ENCODE measurements at regions not wholly inside any gene's neighbourhood (a gene's known extent, or its start where the extent isn't known, plus 50 kb on each side); places are given as distances from the start of the nearest gene placed in this dataset.
"Not testable (repeated sequence)": the region's sequence is repeated elsewhere in the genome, so short reads cannot be mapped to it uniquely, and the experiment has no call there.

DNA sequence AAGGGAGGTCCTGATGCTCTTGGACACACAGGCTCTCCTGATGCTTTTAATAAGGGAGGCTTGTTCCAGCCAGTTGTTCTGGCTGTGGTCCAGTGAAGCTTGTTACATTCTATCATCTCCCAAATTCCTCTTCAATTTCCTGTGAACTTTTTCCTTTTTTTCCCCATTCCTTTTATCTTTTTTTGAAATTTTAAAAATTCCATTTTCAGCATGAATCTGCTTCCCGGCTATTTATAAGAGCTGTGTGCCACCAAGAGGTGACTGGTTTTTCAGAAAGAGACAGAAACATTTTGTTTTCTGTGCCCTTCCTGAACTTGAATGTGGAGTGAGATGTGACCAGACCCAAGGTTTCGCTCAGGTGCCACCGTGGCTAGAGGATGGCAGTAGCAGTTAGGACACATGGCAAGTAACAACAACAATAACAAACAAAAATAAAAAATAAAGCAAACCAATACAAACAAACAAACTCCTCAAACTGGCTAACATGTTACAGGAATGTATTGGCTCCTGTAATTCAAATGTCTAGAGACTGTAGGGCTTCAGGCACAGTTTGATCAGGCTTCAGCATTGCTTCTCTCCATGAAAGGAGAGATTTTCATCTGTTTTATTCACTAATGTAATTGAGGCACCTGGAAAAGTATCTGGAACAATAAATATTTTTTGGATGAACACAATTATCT, 121.1 kb downstream of the BOD1 start:
- no peak for DNase-seq

DNA sequence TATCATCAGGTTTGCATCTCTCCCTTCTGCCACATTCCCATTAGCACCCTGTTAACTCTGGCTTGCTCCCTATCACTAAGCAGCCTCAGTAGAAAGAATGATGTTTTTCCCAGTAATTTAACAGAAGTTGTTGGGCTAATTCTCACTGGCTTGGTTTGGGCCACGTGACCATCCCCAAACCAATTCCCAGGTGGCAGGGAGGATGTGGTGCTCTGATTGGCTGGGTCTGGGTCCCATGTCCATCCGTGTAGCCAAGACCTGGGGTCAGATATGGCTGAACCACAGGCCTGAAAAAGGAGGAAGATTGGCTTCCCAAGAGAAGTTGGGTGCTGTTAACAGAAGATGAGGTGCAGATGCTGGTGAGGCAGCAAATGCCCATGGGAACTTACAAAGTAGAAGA, 122.0 kb downstream of the BOD1 start:
- no peak for DNase-seq

DNA sequence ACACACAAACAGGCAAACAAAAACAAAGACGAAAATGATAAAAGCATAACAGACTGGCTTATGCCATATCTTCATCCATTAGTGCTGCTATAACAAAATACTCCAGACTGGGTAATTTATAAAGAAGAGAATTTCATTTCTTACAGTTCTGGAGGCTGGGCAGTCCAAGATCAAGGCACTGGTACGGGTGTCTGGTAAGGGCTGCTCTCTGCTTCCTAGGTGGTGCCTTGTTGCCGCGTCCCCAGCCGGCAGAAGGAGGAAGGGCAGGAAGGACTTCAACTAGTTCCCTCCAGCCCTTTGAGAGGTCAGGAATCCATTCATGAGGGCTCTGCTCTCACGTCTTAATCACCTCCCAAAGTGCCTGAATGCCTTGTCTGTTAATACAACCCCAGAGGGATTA, 122.6 kb downstream of the BOD1 start:
- DNase-seq, result no peak

DNA sequence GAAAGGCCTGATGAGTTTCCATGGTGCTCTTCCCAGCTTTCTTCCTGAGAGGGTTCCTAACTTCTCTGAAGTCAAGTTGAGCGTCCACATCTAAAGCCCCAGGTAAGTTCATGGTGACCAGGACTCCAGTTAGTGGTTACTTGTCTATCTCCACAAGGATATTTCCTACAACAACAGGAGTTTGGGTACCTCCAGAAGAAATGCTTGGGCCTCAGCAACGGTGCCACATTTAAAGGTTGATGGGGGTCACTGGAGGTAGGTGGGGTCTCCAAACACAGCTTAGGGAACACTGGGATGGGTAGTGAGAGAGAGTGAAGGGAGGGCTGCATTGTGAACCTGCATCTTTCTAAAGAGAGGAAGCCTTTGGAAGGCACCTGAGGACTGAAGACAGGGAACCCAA, 123.4 kb downstream of the BOD1 start:
- no peak for DNase-seq

DNA sequence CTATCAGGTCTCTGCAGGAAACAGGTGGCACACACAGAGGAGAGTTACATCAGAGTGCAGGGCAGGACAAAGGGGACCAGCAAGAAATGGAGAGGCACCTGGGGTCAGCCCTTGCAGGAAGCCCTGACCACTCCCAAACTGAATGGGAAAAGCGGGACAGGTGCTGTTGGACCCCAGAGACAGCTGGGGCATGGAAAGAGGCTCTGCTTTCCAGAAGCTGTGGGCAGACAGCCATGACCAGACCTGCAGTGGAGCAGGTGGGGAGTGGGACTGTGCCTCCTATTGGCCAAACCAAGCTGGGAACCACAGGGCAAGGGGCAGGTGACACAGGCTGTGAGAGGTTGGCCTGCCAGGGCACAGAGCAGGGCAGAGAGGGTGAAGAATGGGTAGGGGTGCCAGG, 125.8 kb downstream of the BOD1 start:
- DNase-seq, result no peak

DNA sequence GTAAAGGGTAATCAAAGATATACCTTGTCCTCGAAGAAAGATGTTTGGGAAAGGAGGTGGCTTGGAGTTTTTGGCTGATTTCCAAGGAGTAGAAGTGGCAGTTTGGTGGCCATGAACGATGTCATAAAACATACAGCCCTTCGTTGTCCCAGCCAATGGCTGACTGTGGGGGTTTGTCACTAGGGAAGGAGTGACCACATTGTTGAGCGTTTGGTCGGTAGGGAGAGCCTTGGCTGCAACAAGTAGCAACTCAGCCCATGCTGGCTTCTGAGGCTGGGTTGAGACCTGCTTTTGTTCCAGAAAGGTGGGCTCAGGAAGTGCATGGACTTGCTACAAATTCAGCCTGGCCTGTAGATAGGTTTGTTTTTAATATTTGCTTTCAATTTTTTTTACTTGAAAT, 128.3 kb downstream of the BOD1 start:
- no peak for DNase-seq

DNA sequence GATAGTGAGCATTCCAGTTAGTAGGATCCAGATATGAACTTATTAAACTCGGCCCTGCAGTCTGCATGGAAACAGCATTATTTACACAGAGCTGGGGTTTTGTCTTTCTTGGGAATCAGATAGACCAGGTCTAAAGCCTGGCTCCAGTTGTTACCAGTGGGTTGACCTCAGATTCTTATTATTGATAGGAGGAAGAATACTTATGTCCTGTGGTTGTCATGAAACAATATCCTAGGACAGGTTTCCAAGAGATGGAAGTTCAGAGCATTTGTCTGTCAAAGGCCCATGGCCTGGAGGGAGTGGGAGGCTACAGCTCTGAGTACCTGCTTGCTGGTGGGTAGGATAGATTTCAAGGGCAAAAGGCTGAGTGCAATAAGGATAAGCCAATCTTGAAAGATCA, 129.2 kb downstream of the BOD1 start:
- DNase-seq, result no peak

DNA sequence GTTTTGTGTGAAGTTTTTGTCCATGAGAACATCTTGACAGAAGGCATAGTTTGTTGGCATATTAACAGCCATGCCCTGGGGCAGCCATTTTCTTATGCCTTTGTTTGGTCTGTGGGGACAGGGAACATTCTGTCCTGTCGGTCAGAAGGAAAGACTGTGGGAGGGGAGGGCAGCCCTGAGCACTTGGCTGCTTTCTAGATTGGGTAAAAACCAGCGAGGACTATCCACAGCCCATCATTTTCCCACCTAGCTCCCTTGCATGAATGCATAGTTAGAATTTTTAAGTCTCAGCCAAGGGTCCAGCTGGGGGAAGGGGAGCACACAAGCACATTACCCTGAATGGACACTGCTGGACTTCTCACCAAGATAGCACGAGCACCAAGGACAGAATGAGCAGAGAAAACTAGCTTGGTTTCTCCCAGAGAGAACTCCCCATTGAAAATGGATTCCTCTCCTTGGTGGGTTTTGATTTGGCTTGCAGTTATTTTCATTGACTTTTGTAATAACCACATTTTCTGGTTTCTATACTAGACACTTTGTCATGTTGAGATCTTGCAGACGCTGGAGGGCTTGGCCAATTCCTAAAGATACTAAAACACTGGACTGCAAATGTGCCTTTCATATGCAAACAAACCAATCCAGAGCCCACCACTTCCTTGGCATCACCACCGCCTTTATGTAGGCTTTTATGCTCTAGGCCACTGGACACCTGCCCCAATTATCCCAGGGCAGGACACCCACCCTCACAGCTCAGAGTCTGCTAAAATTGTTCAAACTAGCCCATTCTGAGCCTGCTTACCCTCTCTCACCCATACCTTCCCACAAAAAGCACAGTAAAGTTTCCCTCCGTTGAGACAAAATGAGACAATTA, 129.9 kb downstream of the BOD1 start:
- DNase-seq, result no peak

DNA sequence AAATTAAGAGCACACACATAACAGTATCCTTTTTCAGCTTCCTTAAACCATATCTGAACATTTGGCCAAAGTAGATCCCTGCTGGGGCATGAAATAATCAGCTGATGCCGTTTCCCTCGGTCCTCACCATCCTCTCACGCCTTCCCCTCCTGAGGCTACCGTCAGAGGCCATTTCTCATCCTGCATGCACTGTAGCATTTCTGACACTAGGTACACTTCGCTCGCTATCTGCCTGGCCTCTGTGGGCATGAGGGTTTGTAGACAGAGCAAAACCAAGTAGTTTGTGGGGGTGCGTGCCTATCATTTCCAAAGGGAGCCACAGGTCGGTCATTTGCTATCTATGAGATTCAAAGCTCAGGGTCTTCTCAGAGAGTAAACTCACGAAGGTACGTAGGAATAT, 131.9 kb downstream of the BOD1 start:
- no peak for DNase-seq

DNA sequence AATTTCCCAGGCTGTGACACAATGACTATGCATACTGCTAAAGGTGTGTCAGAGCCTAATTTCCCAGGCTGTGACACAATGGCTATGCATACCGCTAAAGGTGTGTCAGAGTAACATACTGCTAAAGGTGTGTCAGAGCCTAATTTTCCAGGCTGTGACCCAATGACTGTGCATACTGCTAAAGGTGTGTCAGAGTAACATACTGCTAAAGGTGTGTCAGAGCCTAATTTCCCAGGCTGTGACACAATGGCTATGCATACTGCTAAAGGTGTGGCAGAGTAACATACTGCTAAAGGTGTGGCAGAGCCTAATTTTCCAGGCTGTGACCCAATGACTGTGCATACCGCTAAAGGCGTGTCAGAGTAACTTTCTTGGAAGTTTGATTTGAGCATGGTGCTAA, 132.9 kb downstream of the BOD1 start:
- not testable (repeated sequence) for DNase-seq

DNA sequence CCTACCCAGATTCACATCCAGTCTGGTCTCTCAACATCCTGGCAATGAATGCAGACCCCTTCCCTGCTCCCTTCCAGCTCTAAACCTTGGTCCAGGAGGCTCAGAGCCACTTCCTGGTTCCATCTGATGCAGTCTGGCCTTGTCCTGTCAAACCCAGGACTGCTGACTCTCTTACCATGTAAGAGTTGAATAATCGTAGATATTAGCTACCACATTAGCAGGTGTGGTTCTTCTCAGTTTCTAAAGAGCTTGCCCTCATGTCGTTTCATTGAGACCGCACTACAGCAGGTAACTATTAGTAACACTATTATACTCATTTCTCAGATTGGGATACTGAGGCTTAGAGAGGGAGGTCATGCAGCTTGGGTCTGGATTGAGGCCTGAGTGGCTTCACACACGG, 133.3 kb downstream of the BOD1 start:
- DNase-seq, result no peak

DNA sequence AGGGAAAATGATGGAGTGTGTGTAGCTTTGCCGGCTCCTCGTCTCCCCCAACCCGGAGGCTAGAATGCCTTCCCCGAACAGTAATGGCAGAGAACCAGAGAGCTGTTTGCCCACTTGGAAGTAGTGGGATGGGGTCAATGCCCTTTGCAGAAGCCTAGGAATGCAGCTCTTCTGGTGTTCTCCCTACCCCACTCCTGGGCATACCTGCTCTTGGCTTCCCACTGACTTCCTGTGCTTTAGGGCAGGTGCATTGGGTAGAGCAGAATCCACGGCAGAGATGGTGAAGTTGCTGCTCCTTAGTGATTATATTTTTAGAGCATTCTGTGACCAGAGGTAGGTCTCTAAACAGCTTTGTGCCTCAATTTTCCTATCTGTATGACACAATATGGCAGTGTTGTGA, 134.6 kb downstream of the BOD1 start:
- no peak for DNase-seq

DNA sequence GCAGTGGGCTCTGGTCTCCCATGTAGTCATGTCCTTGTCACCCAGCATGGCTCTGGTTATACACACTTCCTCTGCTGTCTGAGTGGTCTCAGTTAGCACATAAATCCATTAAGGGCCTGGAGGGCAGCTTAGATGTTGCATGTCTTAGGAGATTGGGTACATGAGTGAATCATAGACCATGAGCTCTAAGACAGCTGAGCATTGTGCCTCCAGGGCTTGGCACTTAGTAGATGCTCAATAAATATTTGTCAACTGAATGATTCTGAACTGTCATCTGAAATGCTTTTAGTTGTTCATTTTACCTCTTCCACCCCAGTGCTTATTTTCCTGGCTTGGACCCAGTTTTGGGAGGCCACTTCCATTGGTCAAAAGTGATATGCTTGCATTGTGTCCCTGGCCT, 135.6 kb downstream of the BOD1 start:
- no peak for DNase-seq

DNA sequence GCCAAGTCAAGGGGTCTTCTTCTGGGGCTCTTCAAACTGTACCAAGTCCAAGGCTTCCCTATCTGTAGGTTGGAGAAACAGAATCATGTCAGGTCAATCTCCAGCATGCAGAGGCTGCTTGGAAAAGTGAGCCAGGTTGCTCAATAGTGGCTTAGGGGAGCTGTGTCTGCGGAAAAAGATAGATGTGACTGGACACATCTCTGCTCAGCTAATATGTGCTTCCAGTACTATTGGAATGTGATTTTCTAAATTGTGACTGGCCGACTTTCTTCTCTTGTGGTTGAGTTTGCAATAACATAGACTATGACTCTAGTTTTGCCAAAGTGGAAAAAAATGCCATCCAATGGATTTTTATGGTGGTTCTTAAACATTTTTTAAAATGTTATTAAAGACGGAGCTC, 136.7 kb downstream of the BOD1 start:
- no peak for DNase-seq

DNA sequence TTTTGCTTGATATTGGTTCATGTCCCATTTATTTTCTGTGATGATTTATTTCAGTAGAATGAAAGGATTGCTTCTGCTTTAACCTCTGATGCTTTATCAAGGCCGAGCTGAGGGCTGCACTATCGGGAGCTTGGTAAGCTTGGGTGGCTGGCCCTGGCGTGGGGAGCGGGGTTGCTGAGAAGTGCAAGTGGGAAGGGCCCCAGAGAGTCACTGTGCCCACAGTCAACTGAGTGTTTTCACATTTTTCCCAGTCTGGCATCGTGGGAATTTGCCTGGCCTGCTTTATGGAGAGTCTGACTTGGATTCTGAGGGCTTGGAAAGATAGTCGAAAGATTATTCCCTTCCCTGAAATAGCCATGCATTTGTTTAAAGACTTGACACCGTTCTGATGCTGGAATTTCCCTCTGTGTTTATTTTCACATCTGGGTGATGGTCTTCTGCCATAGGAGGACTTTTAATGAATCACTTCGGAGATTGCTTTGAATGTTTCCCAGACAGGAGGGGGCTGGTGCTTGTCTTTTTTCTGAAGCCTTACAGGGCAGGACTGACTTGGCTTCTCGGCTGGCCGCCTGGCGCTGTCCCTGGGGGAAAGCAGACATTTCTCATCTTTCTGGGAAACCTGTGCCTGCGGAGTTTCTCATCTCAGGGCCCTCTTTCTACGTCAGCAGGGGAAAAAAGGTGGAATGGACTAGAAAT, 139.0 kb downstream of the BOD1 start:
- DNase-seq, result no peak

DNA sequence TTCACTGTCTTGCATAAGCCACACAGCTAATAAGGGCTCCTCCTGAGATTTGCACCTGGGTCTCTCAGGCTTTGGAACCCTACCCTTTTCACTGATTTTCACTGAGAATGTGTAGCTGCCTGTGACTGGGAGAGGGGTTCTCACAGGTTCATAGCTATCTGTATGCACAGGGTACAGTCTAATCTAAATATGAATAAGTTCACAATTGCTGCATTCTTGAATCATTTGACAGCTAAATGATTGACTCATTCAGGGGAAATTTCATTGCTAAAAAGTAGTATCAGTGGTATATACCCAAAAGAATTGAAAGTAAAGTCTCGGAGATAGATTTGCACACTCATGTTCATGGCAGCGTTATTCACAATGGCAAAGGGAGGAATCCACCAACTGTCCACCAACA, 140.7 kb downstream of the BOD1 start:
- DNase-seq, result no peak

DNA sequence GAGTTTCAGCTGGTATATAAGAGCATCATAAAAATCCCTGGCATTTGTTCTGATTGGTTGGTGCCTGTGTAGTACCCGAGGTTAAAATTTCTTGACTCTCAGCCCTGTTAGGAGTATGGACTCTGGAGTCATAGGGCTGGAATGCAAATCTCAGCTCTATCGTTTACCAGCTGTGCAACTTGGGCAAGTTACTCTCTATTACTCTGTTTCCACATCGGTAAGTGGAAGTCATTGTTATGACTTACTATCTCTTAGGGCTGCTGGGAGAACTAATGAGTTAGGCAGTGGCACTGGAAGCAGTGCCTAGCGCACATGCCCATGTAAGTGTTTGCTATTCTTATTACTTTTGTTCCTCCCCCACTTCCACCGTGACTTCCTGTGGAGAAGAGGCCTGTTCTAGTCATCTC, 141.6 kb downstream of the BOD1 start:
- no peak for DNase-seq

DNA sequence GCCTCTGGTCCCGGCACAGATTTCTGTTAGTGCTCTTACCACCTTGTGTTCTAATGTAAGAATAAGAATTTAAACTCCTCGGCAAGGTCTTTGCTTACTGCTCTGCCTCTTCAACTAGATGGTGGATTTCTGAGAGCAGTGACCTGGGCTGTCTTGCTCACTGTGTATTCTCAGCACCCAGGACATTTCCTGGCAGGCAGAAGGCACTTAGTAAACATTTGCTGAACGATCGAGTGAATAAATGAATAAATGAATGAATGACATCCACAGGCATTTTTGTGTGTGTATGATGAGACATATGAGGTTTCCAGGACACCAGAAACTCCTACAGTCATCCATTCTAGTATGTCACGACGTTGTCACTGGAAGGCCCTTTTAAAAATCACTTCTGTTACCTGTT, 143.2 kb downstream of the BOD1 start:
- no peak for DNase-seq

DNA sequence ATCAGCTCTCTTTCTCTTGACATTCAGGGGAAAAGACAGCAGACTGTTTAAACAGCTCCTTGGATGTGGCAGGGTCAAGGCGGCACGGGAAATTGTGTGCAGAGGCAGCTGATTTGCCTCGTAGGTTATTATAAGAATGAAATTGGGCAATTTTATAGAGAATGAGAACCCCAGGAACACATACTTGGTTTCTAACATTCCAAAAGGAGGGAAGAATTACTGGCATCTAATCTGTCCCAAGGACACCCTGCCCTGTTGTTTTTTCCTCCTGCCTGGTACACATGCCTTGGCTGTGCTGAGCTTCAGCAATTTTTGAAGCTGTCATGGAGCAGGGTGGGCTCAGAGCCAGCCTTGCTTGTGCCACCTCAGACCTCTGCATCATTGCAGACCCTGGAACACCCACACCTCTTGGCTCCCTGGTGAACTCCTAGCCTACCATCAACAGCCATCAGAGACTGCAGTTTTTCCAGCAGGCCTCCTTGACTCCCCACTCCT, 143.6 kb downstream of the BOD1 start:
- DNase-seq, result no peak

DNA sequence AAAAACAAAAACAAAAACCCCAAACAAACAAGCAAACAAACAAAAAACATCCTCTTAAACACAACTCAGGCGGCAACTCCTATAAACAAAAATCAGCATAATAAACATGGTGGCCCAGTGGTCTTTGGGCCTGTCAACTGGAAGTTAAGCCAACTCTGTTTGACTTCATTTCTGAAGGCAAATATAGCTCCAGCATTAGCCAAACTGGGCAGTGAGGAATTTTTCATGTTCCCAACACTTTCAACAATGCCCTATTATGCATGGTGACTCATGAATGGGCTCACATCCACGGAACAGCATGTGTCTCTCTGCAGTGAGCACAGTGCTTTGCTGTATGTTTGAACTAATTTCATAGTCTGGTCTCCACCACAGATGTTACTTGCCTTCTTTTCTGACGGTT, 143.9 kb upstream of the STC2 start:
- DNase-seq, result peak; percentile 87

DNA sequence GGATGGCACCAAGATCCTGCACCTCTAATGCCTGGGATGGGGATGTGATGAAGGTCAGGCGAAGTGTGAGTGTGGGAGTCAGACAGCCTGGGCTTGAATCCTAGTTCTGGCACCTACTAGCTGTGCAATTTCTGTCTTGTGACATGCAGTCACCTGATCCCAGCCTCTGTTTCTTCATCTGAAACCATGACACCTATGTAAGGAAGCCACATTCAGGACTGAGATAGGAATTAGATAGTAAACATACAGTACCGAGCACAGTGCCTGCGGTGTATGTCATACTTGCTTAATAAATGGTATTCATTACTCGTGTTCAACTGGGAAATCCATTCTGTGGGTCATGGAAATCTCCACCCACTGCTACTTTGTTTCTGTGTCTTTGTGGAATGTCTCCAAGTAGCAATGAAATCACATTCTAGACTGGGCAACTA, 140.6 kb upstream of the STC2 start:
- DNase-seq, result no peak

DNA sequence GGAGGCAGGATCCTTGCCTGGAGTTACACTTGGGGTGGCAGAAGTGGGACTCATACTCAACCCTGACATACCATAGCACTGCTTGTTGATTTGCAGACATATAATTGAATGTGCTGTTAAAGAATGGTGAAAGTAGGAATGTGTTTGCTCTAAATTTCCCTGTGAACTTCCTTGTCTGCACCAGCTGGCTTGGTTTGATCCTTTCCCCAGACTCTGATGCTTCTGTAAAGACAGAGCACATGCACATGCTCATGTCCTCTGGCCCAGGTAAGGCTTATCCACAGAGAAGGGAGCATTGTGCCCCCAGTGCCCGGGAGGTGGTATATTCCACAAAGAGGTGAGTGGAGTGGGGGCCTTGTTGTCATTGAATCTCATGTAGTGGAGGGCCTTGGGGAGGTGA, 138.0 kb upstream of the STC2 start:
- DNase-seq, result no peak

DNA sequence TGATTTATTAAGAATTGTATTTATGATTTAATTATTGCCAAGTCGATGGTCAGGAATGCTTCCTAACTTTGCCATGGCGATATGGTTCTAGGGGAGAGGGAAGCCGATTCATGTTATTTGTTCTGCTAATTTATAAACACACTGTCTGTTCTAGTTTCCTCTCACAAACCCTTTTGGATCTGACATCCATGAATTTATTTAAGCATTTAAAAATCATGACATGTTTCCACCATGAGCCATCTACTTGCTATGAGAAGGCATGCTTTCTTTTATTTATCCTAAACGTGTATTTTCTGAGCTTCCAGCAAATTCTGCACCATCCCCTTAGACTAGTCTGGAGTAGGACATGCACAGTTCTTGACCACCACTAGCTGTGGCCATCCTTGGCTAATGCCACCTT, 136.6 kb upstream of the STC2 start:
- no peak for DNase-seq
